Keratinocyte (primary cell): ENCODE measurements at regions not wholly inside any gene's neighbourhood (a gene's known extent, or its start where the extent isn't known, plus 50 kb on each side); places are given as distances from the start of the nearest gene placed in this dataset.

ENCODE experiments used
- CTCF ChIP-seq, 3 experiments: IDR thresholded peaks in 1 of 3; conservative IDR thresholded peaks in 1 of 3; optimal IDR thresholded peaks in 1 of 3; 2 replicates in 2 of 3; 3 replicates in 1 of 3; pipeline versions ENCODE3 to v1.5.1; 2011; ENCODE audit warnings: low read length in 3 of 3, mild to moderate bottlenecking in 3 of 3, moderate library complexity in 2 of 3, control low read depth in 1 of 3, inconsistent platforms in 1 of 3; ENCODE audit not compliant: insufficient read depth in 2 of 3; ENCODE audit errors: extremely low read depth in 1 of 3
- EZH2 ChIP-seq: IDR thresholded peaks from one replicate; pipeline ENCODE4 v1.6.1; 2012; ENCODE audit warnings: inconsistent platforms, mild to moderate bottlenecking, low read length, moderate library complexity

DNA sequence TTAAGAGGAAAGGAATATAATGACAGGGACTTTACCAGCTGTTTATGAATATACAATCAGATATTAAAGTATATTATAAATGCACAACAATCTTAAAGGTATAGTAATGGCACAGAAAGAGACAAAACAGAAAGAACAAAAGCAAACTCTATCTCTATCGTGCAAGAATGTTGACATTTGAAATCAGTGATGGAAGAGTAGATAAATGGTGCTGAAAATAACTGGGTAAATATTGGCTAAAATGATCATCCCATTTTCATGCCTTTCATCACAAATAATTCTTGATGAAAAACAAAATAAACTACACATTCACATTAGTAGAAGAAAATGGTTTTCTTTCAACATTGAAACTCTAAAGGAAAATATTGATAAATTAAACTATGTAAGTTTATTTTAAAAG is 495.9 kb downstream of the IRS1 start:
- TF ChIP-seq CTCF (optimal IDR thresholded peaks at IDR 0.05 in 1 of 3, IDR thresholded peaks at IDR 0.05 in 1 of 3, conservative IDR thresholded peaks at IDR 0.05 in 1 of 3; ENCODE audit: extremely low read depth in 1 of 3, insufficient read depth in 2 of 3, low read length in 3 of 3) (no peak), EZH2 (no peak)
